IPS-18c (cell line): ENCODE measurements at regions not wholly inside any gene's neighbourhood (a gene's known extent, or its start where the extent isn't known, plus 50 kb on each side); places are given as distances from the start of the nearest gene placed in this dataset.

Experiments
- H3K4me3 ChIP-seq: 2 replicates; pipeline ENCODE4 v1.7.0; 2013; ENCODE audit warnings: low read depth, mild to moderate bottlenecking, low read length, moderate library complexity; ENCODE audit not compliant: insufficient read depth
- H3K9me3 ChIP-seq: one replicate; pipeline ENCODE4 v1.6.1; 2013; ENCODE audit warnings: mild to moderate bottlenecking, low read length, moderate library complexity; ENCODE audit not compliant: control insufficient read depth, insufficient read depth

DNA sequence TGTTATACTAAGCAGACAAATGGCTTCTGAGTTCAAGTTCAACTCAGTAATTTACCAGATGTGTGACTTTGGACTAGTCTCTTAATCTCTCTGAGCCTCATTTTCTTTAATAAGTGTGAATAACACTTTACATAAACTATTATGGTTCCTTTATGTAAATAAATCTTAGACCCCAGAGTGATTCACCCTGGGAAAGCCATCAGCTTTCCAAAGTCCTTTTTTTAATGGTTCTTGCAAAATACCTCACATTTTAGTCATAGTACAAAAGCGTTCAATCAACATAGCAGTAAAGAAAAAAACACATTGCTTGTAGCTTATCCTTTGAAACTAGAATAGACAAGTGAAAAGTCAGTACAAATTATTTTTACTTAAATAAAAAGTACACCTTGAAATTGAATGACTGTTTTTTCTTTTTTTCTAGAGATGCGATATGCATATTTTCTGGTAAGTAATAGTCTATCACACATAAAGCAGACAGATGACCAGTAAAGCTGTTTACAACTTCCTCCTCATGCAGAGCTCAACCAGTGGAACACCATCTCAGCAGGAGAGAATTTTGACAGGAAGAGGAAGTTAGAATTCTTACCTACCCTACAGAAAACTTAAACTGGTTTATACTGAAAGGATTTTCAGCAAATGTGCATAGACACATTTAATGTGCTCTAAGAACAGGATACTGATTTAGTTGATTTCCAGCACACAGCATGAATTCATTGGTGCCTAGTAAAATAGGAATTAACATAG, 123.0 kb upstream of the AGBL1 start:
- Histone ChIP-seq H3K9me3 (no peaks in the 10 kb centered on the region), H3K4me3 (no peak overlapping the region)

- Histone ChIP-seq H3K4me3 (no peak overlapping the region), H3K9me3 (no peaks in the 10 kb centered on the region)
Observed at GRCh38 chr15:85959611-85960010, 120.1 kb upstream of the AGBL1 start.

DNA sequence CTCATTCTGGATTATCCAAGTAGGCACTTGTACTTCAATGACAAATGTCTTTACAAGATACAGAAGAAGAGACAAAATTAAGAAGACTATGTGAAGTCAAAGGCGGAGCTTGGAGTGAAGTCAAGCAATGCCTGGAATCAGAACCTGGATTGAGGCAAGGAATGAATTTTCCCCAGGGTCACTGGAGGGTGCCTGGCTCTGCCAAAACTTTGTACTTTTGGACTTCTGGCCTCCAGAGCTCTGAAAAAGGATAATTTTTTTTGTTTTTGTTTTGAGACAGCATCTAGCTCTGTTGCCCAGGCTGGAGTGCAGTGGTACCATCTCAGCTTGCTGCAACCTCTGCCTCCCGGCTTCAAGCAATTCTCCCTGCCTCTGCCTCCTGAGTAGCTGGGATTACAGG, 119.3 kb upstream of the AGBL1 start:
- Histone ChIP-seq H3K9me3 (no peaks in the 10 kb centered on the region), H3K4me3 (no peak overlapping the region)

DNA sequence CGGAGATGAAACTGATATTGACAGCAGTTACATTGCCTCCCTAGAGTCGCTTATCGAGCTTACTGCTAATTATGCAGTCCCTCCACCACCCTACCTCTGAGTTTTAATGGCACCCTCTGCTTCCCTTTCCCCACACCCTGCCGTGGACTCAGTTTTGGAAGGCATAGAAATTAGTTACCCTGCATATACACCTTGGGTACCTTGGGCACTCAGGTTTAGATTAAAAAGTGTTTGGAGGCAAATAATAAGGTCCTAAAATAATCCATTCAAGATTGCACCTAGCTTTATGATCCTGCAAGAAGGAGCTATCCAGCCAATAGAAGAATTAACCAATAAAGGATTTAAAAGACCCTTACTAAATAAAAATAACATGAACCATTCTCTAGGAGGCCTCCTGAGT, 117.8 kb upstream of the AGBL1 start:
- Histone ChIP-seq H3K9me3 (no peaks in the 10 kb centered on the region), H3K4me3 (no peak overlapping the region)

DNA sequence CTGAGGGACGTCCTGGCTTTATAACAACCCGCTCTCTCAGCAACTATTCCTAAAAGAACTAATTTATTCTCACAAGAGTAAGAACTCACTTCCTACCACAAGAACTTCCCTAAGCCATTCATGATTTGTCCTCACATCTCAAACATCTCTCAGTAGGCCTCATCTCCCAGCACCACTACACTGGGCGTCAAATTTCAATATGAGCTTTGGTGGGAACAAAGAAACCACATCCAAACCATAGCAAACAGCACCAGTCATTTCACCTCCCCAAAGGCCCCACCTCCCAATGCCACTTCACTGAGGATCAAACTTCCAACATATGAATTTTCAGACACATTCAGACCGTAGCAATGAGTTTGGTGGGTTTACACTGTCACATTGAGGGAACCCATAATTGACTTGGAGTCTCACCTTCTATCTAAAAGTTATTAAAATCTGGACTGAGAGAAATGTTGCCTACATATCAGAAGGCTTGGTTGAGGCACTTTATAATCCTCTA, 116.4 kb upstream of the AGBL1 start:
- Histone ChIP-seq H3K9me3 (no peaks in the 10 kb centered on the region), H3K4me3 (no peak overlapping the region)

GRCh38 chr15:85964471-85964870, 115.2 kb upstream of the AGBL1 start:
- Histone ChIP-seq H3K4me3 (no peak overlapping the region), H3K9me3 (no peaks in the 10 kb centered on the region)

DNA sequence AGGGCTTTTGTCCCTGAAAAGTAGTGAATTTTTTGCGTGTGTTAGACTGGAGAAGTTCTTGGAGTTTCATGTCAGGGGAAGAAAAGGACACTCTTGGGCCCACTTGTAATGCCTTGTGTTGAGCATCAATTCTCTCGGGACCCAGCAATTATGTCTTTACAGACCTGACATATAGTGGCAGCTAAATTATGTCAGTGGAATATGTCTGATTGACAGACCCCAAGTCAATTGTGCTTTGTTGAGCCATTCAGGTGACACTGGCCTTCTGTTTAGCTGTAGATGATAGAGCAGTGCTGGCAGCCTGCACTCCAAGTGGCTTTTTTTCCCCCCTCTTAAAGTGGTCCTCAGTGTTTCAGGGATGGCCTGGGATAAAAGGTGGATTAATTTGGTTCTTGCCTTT, 112.1 kb upstream of the AGBL1 start:
- Histone ChIP-seq H3K9me3 (no peaks in the 10 kb centered on the region), H3K4me3 (no peak overlapping the region)

DNA sequence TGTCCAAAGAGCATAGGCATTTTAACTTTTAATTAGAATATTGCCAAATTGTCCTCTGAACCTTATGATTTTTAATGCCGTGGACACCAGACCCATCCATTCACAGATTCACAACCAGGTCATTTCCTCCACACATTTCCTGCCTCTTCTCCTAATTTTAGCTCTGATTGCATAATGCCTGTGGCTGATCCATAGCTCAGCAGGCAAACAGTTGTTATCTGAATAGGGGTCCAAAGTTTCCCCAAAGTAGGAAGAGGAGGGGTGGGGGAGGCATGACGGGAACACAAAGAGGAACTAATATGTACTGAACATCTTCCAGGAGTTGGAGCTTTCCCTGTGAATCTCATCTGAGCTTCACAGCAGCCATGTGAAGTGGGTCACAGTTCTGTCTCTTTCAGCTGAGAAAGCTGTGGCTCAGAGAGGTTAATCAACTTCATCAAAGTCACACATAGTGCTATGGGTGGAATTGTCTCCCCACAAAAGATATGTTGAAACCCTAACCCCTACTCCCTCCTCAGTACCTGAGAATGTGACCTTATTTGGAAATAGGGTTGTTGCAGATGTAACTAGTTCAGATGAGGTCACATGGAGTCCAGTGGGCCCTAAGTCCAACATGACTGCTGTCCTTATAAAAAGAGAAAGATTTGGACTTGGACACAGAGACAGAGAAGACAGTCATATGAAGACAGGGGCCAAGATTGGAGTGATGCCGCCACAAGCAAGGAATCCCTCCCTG, 106.7 kb upstream of the AGBL1 start:
- Histone ChIP-seq H3K4me3 (no peak overlapping the region), H3K9me3 (no peaks in the 10 kb centered on the region)

GRCh38 chr15:85973584-85974347, 105.9 kb upstream of the AGBL1 start:
- Histone ChIP-seq H3K4me3 (no peak overlapping the region), H3K9me3 (no peaks in the 10 kb centered on the region)

- H3K9me3 ChIP-seq, result no peaks in the 10 kb centered on the region
Observed at GRCh38 chr15:85974348-85974705, 105.3 kb upstream of the AGBL1 start.

GRCh38 chr15:85974742-85975141, 104.9 kb upstream of the AGBL1 start:
- no peak overlapping the region for H3K4me3 ChIP-seq
- no peaks in the 10 kb centered on the region for H3K9me3 ChIP-seq

More at GRCh38 chr15:85974348-85974705, 105.3 kb upstream of the AGBL1 start:
- no peak overlapping the region for H3K4me3 ChIP-seq

GRCh38 chr15:85976102-85976501, 103.6 kb upstream of the AGBL1 start:
- Histone ChIP-seq H3K9me3 (peaks cover 2% of the 10 kb centered on the region), H3K4me3 (no peak overlapping the region)

DNA sequence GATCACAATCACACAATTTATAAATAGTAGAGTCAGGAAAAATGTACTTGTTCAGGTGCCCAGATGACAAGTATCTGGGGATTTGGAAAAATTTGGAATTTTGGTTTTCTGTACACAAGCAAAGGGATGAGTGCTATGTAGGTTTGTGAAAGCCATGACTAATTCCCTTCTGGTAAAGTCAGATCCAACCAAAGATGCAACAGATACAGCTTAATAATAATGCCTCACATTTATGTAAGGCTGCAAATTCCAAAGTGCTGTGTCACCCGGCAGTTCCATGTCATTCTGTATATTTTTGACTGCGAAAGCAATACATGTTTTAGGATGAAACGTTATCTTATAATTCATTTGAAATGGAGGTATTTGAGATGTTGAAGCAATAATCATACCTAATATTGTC, 102.7 kb upstream of the AGBL1 start:
- no peak overlapping the region for H3K4me3 ChIP-seq
- peaks cover 2% of the 10 kb centered on the region for H3K9me3 ChIP-seq

DNA sequence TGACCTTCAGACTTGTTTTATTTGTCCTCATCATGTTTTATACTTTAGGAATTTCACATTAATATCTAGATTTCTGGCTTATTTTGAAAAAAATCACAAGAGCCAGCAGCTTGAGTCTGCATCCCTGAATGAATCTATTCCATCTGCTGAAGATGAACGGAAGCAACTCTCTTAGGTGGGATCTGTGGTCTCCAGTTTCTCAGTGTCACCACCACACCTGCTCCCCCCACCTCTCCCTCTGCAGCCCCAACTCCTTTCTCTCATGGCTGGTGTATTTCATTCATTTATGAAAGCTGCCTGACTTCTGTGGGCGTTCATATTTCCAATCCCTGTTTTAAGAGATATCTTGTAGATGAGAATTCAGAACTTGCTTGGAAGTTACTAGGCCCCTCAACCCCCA, 102.1 kb upstream of the AGBL1 start:
- Histone ChIP-seq H3K4me3 (no peak overlapping the region), H3K9me3 (peaks cover 2% of the 10 kb centered on the region)

DNA sequence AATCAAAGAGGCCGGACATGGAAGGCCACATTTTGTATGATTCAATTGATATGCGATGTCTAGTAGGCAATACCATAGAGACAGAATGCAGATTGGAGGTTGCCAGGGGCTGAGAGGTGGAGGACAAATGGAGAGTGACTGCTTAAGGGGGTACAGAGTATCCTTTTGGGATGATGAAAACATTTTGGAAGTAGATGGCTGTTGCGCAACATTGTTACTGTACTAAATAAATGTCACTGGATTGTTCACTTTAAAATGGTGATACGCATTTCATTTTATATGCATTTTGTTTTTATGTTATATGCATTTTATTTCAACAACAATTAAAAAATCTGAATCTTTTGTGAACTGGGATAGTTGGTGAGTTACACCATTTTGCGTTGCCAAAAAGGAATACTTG, 99.7 kb upstream of the AGBL1 start:
- H3K9me3 ChIP-seq, result peaks cover 2% of the 10 kb centered on the region

GRCh38 chr15:85980946-85981345, 98.7 kb upstream of the AGBL1 start:
- H3K9me3 ChIP-seq, result peaks cover 2% of the 10 kb centered on the region

More for the DNA sequence above, 99.7 kb upstream of the AGBL1 start:
- no peak overlapping the region for H3K4me3 ChIP-seq

GRCh38 chr15:85984241-85984640, 95.4 kb upstream of the AGBL1 start:
- Histone ChIP-seq H3K9me3 (peaks cover 2% of the 10 kb centered on the region), H3K4me3 (no peak overlapping the region)

More at GRCh38 chr15:85980946-85981345, 98.7 kb upstream of the AGBL1 start:
- no peak overlapping the region for H3K4me3 ChIP-seq

DNA sequence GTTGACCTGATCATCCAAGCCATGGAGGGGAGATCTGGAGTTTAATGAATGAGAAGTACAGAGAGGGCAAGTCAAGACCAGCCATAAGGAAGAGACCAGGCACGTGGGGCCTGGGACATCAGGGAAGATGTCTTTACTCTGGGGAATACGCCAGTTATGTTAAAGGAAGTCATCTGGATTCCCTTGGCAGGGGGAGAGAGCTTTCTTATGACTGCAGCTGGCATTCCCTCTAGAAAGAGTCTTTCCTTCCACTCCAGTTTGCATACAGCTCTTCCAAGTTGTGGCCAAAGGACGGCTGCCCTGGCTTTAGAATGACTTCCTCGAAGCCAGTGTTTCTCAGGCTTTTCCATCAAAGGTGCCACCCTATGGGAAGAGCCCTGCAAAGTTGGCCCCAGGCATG, 93.6 kb upstream of the AGBL1 start:
- H3K4me3 ChIP-seq, result no peak overlapping the region
- H3K9me3 ChIP-seq, result no peaks in the 10 kb centered on the region
